HG03439 (cell line): ENCODE measurements at regions not wholly inside any gene's neighbourhood (a gene's known extent, or its start where the extent isn't known, plus 50 kb on each side); places are given as distances from the start of the nearest gene placed in this dataset.

Experiments used
- ATAC-seq: cut with Tn5 transposase; IDR thresholded peaks from one replicate; pipeline ENCODE4 v1.9.1; 2021; ENCODE audit warnings: mild to moderate bottlenecking, moderate library complexity; ENCODE audit not compliant: unreplicated experiment

GRCh38 chr3:29092348-29092747, 188.5 kb upstream of the RBMS3 start:
- ATAC-seq = no peak

GRCh38 chr3:29099296-29099695, 181.6 kb upstream of the RBMS3 start:
- ATAC-seq = no peak

- ATAC-seq = no peak
These were observed 181.1 kb upstream of the RBMS3 start for GRCh38 chr3:29099775-29100174.

- ATAC-seq = no peak
These were observed 180.6 kb upstream of the RBMS3 start for GRCh38 chr3:29100292-29100691.

- no peak for ATAC-seq
These were observed 152.9 kb upstream of the RBMS3 start for GRCh38 chr3:29128001-29128400.

GRCh38 chr3:29137601-29138000, 143.3 kb upstream of the RBMS3 start:
- ATAC-seq = no peak

GRCh38 chr3:29138171-29138570, 142.7 kb upstream of the RBMS3 start:
- ATAC-seq = no peak

- no peak for ATAC-seq
These were observed 140.2 kb upstream of the RBMS3 start for GRCh38 chr3:29140666-29141065.

- no peak for ATAC-seq
These were observed 139.5 kb upstream of the RBMS3 start for GRCh38 chr3:29141197-29141917.

- ATAC-seq = no peak
These were observed 139.0 kb upstream of the RBMS3 start for GRCh38 chr3:29141918-29142275.

GRCh38 chr3:29143151-29143550, 137.7 kb upstream of the RBMS3 start:
- ATAC-seq = no peak

- ATAC-seq = no peak
These were observed 136.5 kb upstream of the RBMS3 start for GRCh38 chr3:29144361-29144760.

- no peak for ATAC-seq
These were observed 136.1 kb upstream of the RBMS3 start for GRCh38 chr3:29144807-29145206.

GRCh38 chr3:29145360-29145759, 135.5 kb upstream of the RBMS3 start:
- no peak for ATAC-seq

- ATAC-seq = no peak
These were observed 128.5 kb upstream of the RBMS3 start for GRCh38 chr3:29152379-29152778.

GRCh38 chr3:29153811-29154210, 127.1 kb upstream of the RBMS3 start:
- no peak for ATAC-seq

- ATAC-seq = no peak
These were observed 124.7 kb upstream of the RBMS3 start for GRCh38 chr3:29156086-29156715.

GRCh38 chr3:29164825-29165224, 116.0 kb upstream of the RBMS3 start:
- ATAC-seq = no peak

- ATAC-seq = no peak
These were observed 113.7 kb upstream of the RBMS3 start for GRCh38 chr3:29167180-29167579.

GRCh38 chr3:29168081-29168480, 112.8 kb upstream of the RBMS3 start:
- no peak for ATAC-seq

- no peak for ATAC-seq
These were observed 112.2 kb upstream of the RBMS3 start for GRCh38 chr3:29168696-29169095.

GRCh38 chr3:29169451-29169850, 111.4 kb upstream of the RBMS3 start:
- ATAC-seq = no peak
